OCI-LY3 (cell line): ENCODE measurements at regions not wholly inside any gene's neighbourhood (a gene's known extent, or its start where the extent isn't known, plus 50 kb on each side); places are given as distances from the start of the nearest gene placed in this dataset.

Experiments
- H2AFZ ChIP-seq: fragments of 200-600, 300-600 bp; shearing (Covaris generic); 2 replicates; pipeline ENCODE4 v1.6.0; 2014; ENCODE audit warnings: antibody characterized with exemption, low read depth, low read length
- H3K27ac ChIP-seq: fragments of 200-600, 300-600 bp; sonication (generic); 2 replicates; pipeline ENCODE4 v1.5.1; 2014; ENCODE audit warnings: mild to moderate bottlenecking, low read length, moderate library complexity, mixed read lengths
- H3K27me3 ChIP-seq: fragments of 200-600, 300-600 bp; sonication (generic); 2 replicates; pipeline ENCODE4 v1.6.1; 2014; ENCODE audit warnings: low read depth, low read length, mixed read lengths
- H3K36me3 ChIP-seq: fragments of 200-600, 300-600 bp; sonication (generic); replicated peaks from 2 replicates; pipeline ENCODE3; 2014; ENCODE audit warnings: low read depth, low read length, mixed read lengths
- H3K4me1 ChIP-seq: fragments of 300-600, 200-600 bp; sonication (generic); 2 replicates; pipeline ENCODE4 v1.6.1; 2014; ENCODE audit warnings: low read length, mixed read lengths
- H3K4me2 ChIP-seq: fragments of 200-600, 300-600 bp; sonication (generic); 2 replicates; pipeline ENCODE4 v1.6.1; 2014; ENCODE audit warnings: low read length, mixed read lengths
- H3K4me3 ChIP-seq: fragments of 300-600, 200-600 bp; sonication (generic); 2 replicates; pipeline ENCODE4 v1.5.1; 2014; ENCODE audit warnings: antibody characterized with exemption, mild to moderate bottlenecking, low read length, moderate library complexity
- H3K79me2 ChIP-seq: fragments of 300-600, 200-600 bp; shearing (Covaris generic); 2 replicates; pipeline ENCODE4 v1.6.1; 2014; ENCODE audit warnings: mild to moderate bottlenecking, low read length, mixed read lengths
- H3K9ac ChIP-seq: fragments of 300-600, 200-600 bp; shearing (Covaris generic); 2 replicates; pipeline ENCODE4 v1.6.0; 2014; ENCODE audit warnings: mild to moderate bottlenecking, low read length, moderate library complexity
- H3K9me3 ChIP-seq: fragments of 200-600, 300-600 bp; shearing (Covaris generic); 2 replicates; pipeline ENCODE4 v1.6.1; 2014; ENCODE audit warnings: low read length, mixed read lengths; ENCODE audit not compliant: insufficient read depth
- H4K20me1 ChIP-seq: fragments of 200-600, 300-600 bp; sonication (generic); 2 replicates; pipeline ENCODE4 v1.6.1; 2016; ENCODE audit warnings: low read length, mixed read lengths; ENCODE audit not compliant: insufficient read depth
- CTCF ChIP-seq: fragments of 200-600, 300-600 bp; sonication (generic); IDR thresholded peaks from 2 replicates; pipeline ENCODE4 v1.5.1; 2014; ENCODE audit warnings: antibody characterized with exemption, low read length, low read depth
- EZH2phosphoT487 ChIP-seq: fragments of 200-600 bp; shearing (Covaris generic); IDR thresholded peaks from 2 replicates; pipeline ENCODE4 v1.6.1; 2018; ENCODE audit warnings: antibody characterized with exemption, mixed run types, low read depth

- no peak overlapping the region for H3K4me3 ChIP-seq
- TF ChIP-seq CTCF (no peak), EZH2phosphoT487 (no peak)
- no peak overlapping the region for H3K27ac ChIP-seq
- H4K20me1 ChIP-seq: no peaks in the 10 kb centered on the region
- H3K36me3 ChIP-seq: no peaks in the 10 kb centered on the region
- no peak overlapping the region for H3K9ac ChIP-seq
- no peaks in the 10 kb centered on the region for H3K27me3 ChIP-seq
- no peak overlapping the region for H2AFZ ChIP-seq
- H3K4me1 ChIP-seq: no peaks in the 10 kb centered on the region
- no peaks in the 10 kb centered on the region for H3K79me2 ChIP-seq
- no peak overlapping the region for H3K4me2 ChIP-seq
- H3K9me3 ChIP-seq: no peaks in the 10 kb centered on the region
Measured at GRCh38 chr22:49053578-49053977, 774.1 kb downstream of the BRD1 start.

- no peaks in the 10 kb centered on the region for H3K79me2 ChIP-seq
- H3K4me3 ChIP-seq: no peak overlapping the region
- H3K4me1 ChIP-seq: no peaks in the 10 kb centered on the region
- H3K9ac ChIP-seq: no peak overlapping the region
- no peaks in the 10 kb centered on the region for H3K36me3 ChIP-seq
- no peak overlapping the region for H3K4me2 ChIP-seq
- no peak overlapping the region for H3K27ac ChIP-seq
- no peaks in the 10 kb centered on the region for H3K9me3 ChIP-seq
- H2AFZ ChIP-seq: no peak overlapping the region
- H3K27me3 ChIP-seq: no peaks in the 10 kb centered on the region
- no peak for TF ChIP-seq CTCF
- no peak for TF ChIP-seq EZH2phosphoT487
- no peaks in the 10 kb centered on the region for H4K20me1 ChIP-seq
Measured at GRCh38 chr22:49052560-49052959, 775.1 kb downstream of the BRD1 start.

GRCh38 chr22:49052023-49052538, 775.6 kb downstream of the BRD1 start:
- Histone ChIP-seq H3K4me1 (no peaks in the 10 kb centered on the region), H4K20me1 (no peaks in the 10 kb centered on the region), H3K27me3 (no peaks in the 10 kb centered on the region), H3K36me3 (no peaks in the 10 kb centered on the region), H3K4me3 (no peak overlapping the region), H3K79me2 (no peaks in the 10 kb centered on the region), H2AFZ (no peak overlapping the region), H3K27ac (no peak overlapping the region), H3K9me3 (no peaks in the 10 kb centered on the region), H3K9ac (no peak overlapping the region), H3K4me2 (no peak overlapping the region)
- TF ChIP-seq CTCF: no peak

- Histone ChIP-seq H3K4me3 (no peak overlapping the region), H3K27ac (no peak overlapping the region), H3K79me2 (no peaks in the 10 kb centered on the region)
Measured at GRCh38 chr22:49051491-49052022, 776.1 kb downstream of the BRD1 start.

More at GRCh38 chr22:49051491-49052022, 776.1 kb downstream of the BRD1 start:
- Histone ChIP-seq H3K9ac (no peak overlapping the region), H3K4me2 (no peak overlapping the region), H3K9me3 (no peaks in the 10 kb centered on the region), H3K36me3 (no peaks in the 10 kb centered on the region), H4K20me1 (no peaks in the 10 kb centered on the region), H3K4me1 (no peaks in the 10 kb centered on the region), H3K27me3 (no peaks in the 10 kb centered on the region), H2AFZ (no peak overlapping the region)
- TF ChIP-seq CTCF (no peak), EZH2phosphoT487 (no peak)
